H9 (cell line): ENCODE measurements at regions not wholly inside any gene's neighbourhood (a gene's known extent, or its start where the extent isn't known, plus 50 kb on each side); places are given as distances from the start of the nearest gene placed in this dataset.
"Not testable (repeated sequence)": the region's sequence is repeated elsewhere in the genome, so short reads cannot be mapped to it uniquely, and the experiment has no call there.

Experiments used
- DNase-seq: peaks from one replicate; pipeline ENCODE4 v3.0.0-alpha.2; 2017
- H2AFZ ChIP-seq: one replicate; pipeline ENCODE4 v1.6.1; 2013; ENCODE audit warnings: mild to moderate bottlenecking, low read length, control low read depth, moderate library complexity
- H2AK5ac ChIP-seq: 2 replicates; pipeline ENCODE4 v1.6.1; 2013; ENCODE audit warnings: low read length, control low read depth, mixed read lengths; ENCODE audit not compliant: insufficient read length
- H2BK120ac ChIP-seq: one replicate; pipeline ENCODE4 v1.6.1; 2013; ENCODE audit warnings: low read depth, mild to moderate bottlenecking, low read length, control low read depth, inconsistent platforms; ENCODE audit not compliant: poor library complexity, severe bottlenecking
- H2BK12ac ChIP-seq: 2 replicates; pipeline ENCODE4 v1.6.1; 2013; ENCODE audit warnings: low read length, control low read depth, mixed read lengths, low read depth; ENCODE audit not compliant: insufficient read length
- H2BK15ac ChIP-seq: 2 replicates; pipeline ENCODE4 v1.6.1; 2013; ENCODE audit warnings: low read depth, low read length, control low read depth
- H2BK20ac ChIP-seq: one replicate; pipeline ENCODE4 v1.6.1; 2013; ENCODE audit warnings: low read depth, mild to moderate bottlenecking, low read length, control low read depth, inconsistent platforms; ENCODE audit not compliant: poor library complexity, severe bottlenecking
- H2BK5ac ChIP-seq: 2 replicates; pipeline ENCODE4 v1.6.1; 2013; ENCODE audit warnings: low read length, control low read depth, mixed read lengths; ENCODE audit not compliant: insufficient read length
- H3K14ac ChIP-seq: 2 replicates; pipeline ENCODE4 v1.6.1; 2013; ENCODE audit warnings: low read length, control low read depth; ENCODE audit not compliant: insufficient read depth
- H3K18ac ChIP-seq: 2 replicates; pipeline ENCODE4 v1.6.1; 2013; ENCODE audit warnings: low read depth, mild to moderate bottlenecking, mixed read lengths, low read length, control low read depth; ENCODE audit not compliant: insufficient read length
- H3K23ac ChIP-seq: 2 replicates; pipeline ENCODE4 v1.6.1; 2013; ENCODE audit warnings: low read length, control low read depth, mixed read lengths, low read depth; ENCODE audit not compliant: insufficient read length
- H3K23me2 ChIP-seq: 2 replicates; pipeline ENCODE4 v1.6.1; 2013; ENCODE audit warnings: low read depth, mild to moderate bottlenecking, mixed read lengths, low read length, control low read depth; ENCODE audit not compliant: insufficient read length, poor library complexity, severe bottlenecking
- H3K27ac ChIP-seq: 2 replicates; pipeline ENCODE4 v1.5.1; 2013; ENCODE audit warnings: low read length, control low read depth, mixed read lengths, low read depth; ENCODE audit not compliant: insufficient read length
- H3K27me3 ChIP-seq: 2 replicates; pipeline ENCODE4 v1.6.1; 2013; ENCODE audit warnings: low read length, control low read depth, inconsistent platforms; ENCODE audit not compliant: insufficient read depth
- H3K4ac ChIP-seq: 2 replicates; pipeline ENCODE4 v1.6.1; 2013; ENCODE audit warnings: low read depth, mild to moderate bottlenecking, control low read depth, inconsistent platforms, low read length, moderate library complexity
- H3K4me1 ChIP-seq: 2 replicates; pipeline ENCODE4 v1.6.1; 2013; ENCODE audit warnings: low read length, control low read depth, inconsistent platforms; ENCODE audit not compliant: insufficient read depth
- H3K4me2 ChIP-seq: 2 replicates; pipeline ENCODE4 v1.6.1; 2013; ENCODE audit warnings: low read length, control low read depth, mixed read lengths; ENCODE audit not compliant: insufficient read length, insufficient read depth
- H3K56ac ChIP-seq: 2 replicates; pipeline ENCODE4 v1.6.1; 2013; ENCODE audit warnings: low read depth, mild to moderate bottlenecking, mixed read lengths, low read length, control low read depth; ENCODE audit not compliant: insufficient read length
- H3K79me1 ChIP-seq: 2 replicates; pipeline ENCODE4 v1.6.1; 2013; ENCODE audit warnings: low read depth, mild to moderate bottlenecking, moderate library complexity, low read length, control low read depth, inconsistent platforms; ENCODE audit not compliant: insufficient read depth, poor library complexity, severe bottlenecking
- H3K79me2 ChIP-seq: 2 replicates; pipeline ENCODE4 v1.6.1; 2013; ENCODE audit warnings: low read length, control low read depth, inconsistent platforms; ENCODE audit not compliant: insufficient read depth
- H3K9ac ChIP-seq: 2 replicates; pipeline ENCODE4 v1.6.1; 2013; ENCODE audit warnings: low read length, control low read depth, mixed read lengths; ENCODE audit not compliant: insufficient read length; ENCODE audit errors: extremely low read depth
- H3K9me3 ChIP-seq: one replicate; pipeline ENCODE4 v1.6.1; 2013; ENCODE audit warnings: low read depth, low read length, inconsistent platforms; ENCODE audit not compliant: control insufficient read depth
- H3T11ph ChIP-seq: one replicate; pipeline ENCODE4 v1.6.1; 2013; ENCODE audit warnings: mild to moderate bottlenecking, low read length, control low read depth, inconsistent platforms
- H4K20me1 ChIP-seq: one replicate; pipeline ENCODE4 v1.6.1; 2013; ENCODE audit not compliant: control insufficient read depth, insufficient read length, insufficient read depth
- H4K5ac ChIP-seq: 2 replicates; pipeline ENCODE4 v1.6.1; 2013; ENCODE audit warnings: low read depth, mild to moderate bottlenecking, mixed read lengths, low read length, control low read depth; ENCODE audit not compliant: insufficient read length
- H4K8ac ChIP-seq: replicated peaks from 2 replicates; pipeline ENCODE4 v1.6.1; 2013; ENCODE audit warnings: low read length, control low read depth, mixed read lengths, low read depth; ENCODE audit not compliant: insufficient read length
- H4K91ac ChIP-seq: 2 replicates; pipeline ENCODE4 v1.6.1; 2013; ENCODE audit warnings: low read depth, mild to moderate bottlenecking, moderate library complexity, mixed read lengths, low read length, control low read depth; ENCODE audit not compliant: insufficient read length
- H3K27ac Mint-ChIP-seq, 3 experiments: 2 replicates in 2 of 3; 3 replicates in 1 of 3; pipeline ENCODE4 v1.8.0; 2020 to 2021; ENCODE audit warnings: mixed read lengths in 3 of 3, mild to moderate bottlenecking in 1 of 3, moderate library complexity in 1 of 3
- H3K27me3 Mint-ChIP-seq: 2 replicates; pipeline ENCODE4 v1.8.0; 2021; ENCODE audit warnings: low read depth, mild to moderate bottlenecking, moderate library complexity, mixed read lengths
- H3K36me3 Mint-ChIP-seq, 3 experiments: 2 replicates in 2 of 3; 3 replicates in 1 of 3; pipeline ENCODE4 v1.8.0; 2020 to 2021; ENCODE audit warnings: low read depth in 3 of 3, mixed read lengths in 3 of 3; ENCODE audit not compliant: insufficient read depth in 1 of 3
- H3K4me1 Mint-ChIP-seq, 2 experiments: 2 replicates each; pipeline ENCODE4 v1.8.0; 2020; ENCODE audit warnings: mixed read lengths in 2 of 2
- H3K4me3 Mint-ChIP-seq, 2 experiments: 2 replicates in 1 of 2; 3 replicates in 1 of 2; pipeline ENCODE4 v1.8.0; 2020 to 2021; ENCODE audit warnings: mild to moderate bottlenecking in 2 of 2, mixed read lengths in 2 of 2, moderate library complexity in 1 of 2
- H3K9me3 Mint-ChIP-seq, 2 experiments: 2 replicates in 1 of 2; 3 replicates in 1 of 2; pipeline ENCODE4 v1.8.0; 2020; ENCODE audit warnings: mild to moderate bottlenecking in 2 of 2, mixed read lengths in 2 of 2, moderate library complexity in 1 of 2
- WGBS: extraction: QIAGEN DNeasy Blood & Tissue Kit; methylation state at CpG from one replicate; pipeline ENCODE4 v1.1.7; 2013; ENCODE audit warnings: missing lambda C conversion rate, low lambda C conversion rate, mixed read lengths; ENCODE audit not compliant: insufficient read length; ENCODE audit errors: extremely low coverage; 5-methylcytosine and 5-hydroxymethylcytosine counted together
- TF ChIP-seq, protein P1 (sequence below): fragments of 200-600 bp; sonication (generic); conservative IDR thresholded peaks from 3 replicates; pipeline ENCODE4 v1.8.0; 2021; ENCODE audit warnings: antibody characterized with exemption, mild to moderate bottlenecking

DNA sequence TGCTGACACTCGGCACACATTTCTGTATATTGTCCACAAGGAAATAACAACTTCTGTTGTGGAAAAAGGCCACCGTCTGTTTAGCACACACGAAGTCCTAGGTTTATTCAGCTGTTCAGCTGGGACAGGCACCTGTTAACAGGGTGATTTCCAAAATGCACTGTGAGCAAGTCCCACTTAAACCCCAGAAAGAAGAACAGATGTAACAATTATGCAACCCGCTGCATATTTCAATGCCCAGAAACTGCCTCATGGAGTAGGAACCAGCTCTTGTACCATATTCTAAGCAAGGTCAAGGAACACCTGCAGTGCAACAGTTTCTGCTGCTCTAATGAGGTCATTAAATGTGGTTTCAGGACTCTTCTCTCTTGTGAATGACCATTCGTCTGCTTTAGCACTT, 77.1 kb downstream of the GEMIN8 start:
- no peak overlapping the region for H3T11ph ChIP-seq
- WGBS, result no CpG with 5 or more reads among the region's 5 CpGs
- no peaks in the 10 kb centered on the region; the same call in 1 of the 2 replicates for H3K27me3 Mint-ChIP-seq

DNA sequence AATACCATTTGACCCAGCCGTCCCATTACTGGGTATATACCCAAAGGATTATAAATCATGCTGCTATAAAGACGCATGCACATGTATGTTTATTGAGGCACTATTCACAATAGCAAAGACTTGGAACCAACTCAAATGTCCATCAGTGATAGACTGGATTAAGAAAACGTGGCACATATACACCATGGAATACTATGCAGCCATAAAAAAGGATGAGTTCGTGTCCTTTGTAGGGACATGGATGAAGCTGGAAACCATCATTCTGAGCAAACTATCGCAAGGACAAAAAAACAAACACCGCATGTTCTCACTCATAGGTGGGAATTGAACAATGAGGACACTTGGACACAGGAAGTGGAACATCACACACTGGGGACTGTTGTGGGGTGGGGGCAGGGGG, 83.5 kb downstream of the GEMIN8 start:
- H2BK12ac ChIP-seq, H3K14ac ChIP-seq, H3K79me2 ChIP-seq, H3K4me1 ChIP-seq, H2AK5ac ChIP-seq, H3K4me3 Mint-ChIP-seq, H4K8ac ChIP-seq, H3K4me2 ChIP-seq, H2BK120ac ChIP-seq, H4K91ac ChIP-seq, H3K27ac Mint-ChIP-seq, H2BK15ac ChIP-seq, H3K27ac ChIP-seq, H3K23ac ChIP-seq, H3K79me1 ChIP-seq, H3K56ac ChIP-seq, DNase-seq, H4K5ac ChIP-seq, H3T11ph ChIP-seq, H3K27me3 Mint-ChIP-seq, H2BK20ac ChIP-seq, H2AFZ ChIP-seq, H3K23me2 ChIP-seq, H3K27me3 ChIP-seq, H4K20me1 ChIP-seq, H3K9ac ChIP-seq, H3K36me3 Mint-ChIP-seq, H3K9me3 ChIP-seq, H3K18ac ChIP-seq, H2BK5ac ChIP-seq, H3K4ac ChIP-seq: not testable (repeated sequence)
- no CpG with 5 or more reads among the region's 6 CpGs for WGBS
- Mint-ChIP-seq H3K9me3 (peaks cover 25 to 52% of the 10 kb centered on the region in 2 experiments), H3K4me1 (peaks cover 24 to 25% of the 10 kb centered on the region in 2 experiments)

More for the DNA sequence above, 77.1 kb downstream of the GEMIN8 start:
- H3K4me3 Mint-ChIP-seq, result no peak overlapping the region
- peaks cover 1 to 7% (median 6%) of the 10 kb centered on the region in 3 experiments; a peak in 6 of 7 replicates for H3K36me3 Mint-ChIP-seq
- Histone ChIP-seq H3K4me1 (no peaks in the 10 kb centered on the region), H3K79me1 (no peaks in the 10 kb centered on the region), H3K27me3 (no peaks in the 10 kb centered on the region), H2BK12ac (no peak overlapping the region), H2AK5ac (no peak overlapping the region), H3K18ac (no peak overlapping the region), H3K79me2 (no peaks in the 10 kb centered on the region), H3K9ac (no peak overlapping the region), H2AFZ (no peak overlapping the region), H3K4ac (no peak overlapping the region), H4K5ac (no peak overlapping the region), H3K23me2 (no peaks in the 10 kb centered on the region), H3K56ac (no peak overlapping the region), H2BK20ac (no peak overlapping the region), H3K23ac (no peak overlapping the region), H3K4me2 (no peak overlapping the region), H3K9me3 (peaks cover 6% of the 10 kb centered on the region), H3K27ac (no peak overlapping the region), H4K20me1 (no peaks in the 10 kb centered on the region), H2BK120ac (no peak overlapping the region), H4K91ac (no peak overlapping the region), H3K14ac (no peak overlapping the region), H2BK5ac (no peak overlapping the region), H4K8ac (no peak overlapping the region), H2BK15ac (no peak overlapping the region)
- TF ChIP-seq, protein P1, sequence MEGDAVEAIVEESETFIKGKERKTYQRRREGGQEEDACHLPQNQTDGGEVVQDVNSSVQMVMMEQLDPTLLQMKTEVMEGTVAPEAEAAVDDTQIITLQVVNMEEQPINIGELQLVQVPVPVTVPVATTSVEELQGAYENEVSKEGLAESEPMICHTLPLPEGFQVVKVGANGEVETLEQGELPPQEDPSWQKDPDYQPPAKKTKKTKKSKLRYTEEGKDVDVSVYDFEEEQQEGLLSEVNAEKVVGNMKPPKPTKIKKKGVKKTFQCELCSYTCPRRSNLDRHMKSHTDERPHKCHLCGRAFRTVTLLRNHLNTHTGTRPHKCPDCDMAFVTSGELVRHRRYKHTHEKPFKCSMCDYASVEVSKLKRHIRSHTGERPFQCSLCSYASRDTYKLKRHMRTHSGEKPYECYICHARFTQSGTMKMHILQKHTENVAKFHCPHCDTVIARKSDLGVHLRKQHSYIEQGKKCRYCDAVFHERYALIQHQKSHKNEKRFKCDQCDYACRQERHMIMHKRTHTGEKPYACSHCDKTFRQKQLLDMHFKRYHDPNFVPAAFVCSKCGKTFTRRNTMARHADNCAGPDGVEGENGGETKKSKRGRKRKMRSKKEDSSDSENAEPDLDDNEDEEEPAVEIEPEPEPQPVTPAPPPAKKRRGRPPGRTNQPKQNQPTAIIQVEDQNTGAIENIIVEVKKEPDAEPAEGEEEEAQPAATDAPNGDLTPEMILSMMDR, result no peak
- H3K9me3 Mint-ChIP-seq, result peaks cover 33 to 48% of the 10 kb centered on the region in 2 experiments
- peaks cover 0 to 2% of the 10 kb centered on the region in 2 experiments; a peak in 1 of 4 replicates for H3K4me1 Mint-ChIP-seq
- H3K27ac Mint-ChIP-seq, result no peak overlapping the region
- no peak for DNase-seq
